Dedifferentiated amniotic fluid mesenchymal stem cell (primary cell): ENCODE measurements at regions not wholly inside any gene's neighbourhood (a gene's known extent, or its start where the extent isn't known, plus 50 kb on each side); places are given as distances from the start of the nearest gene placed in this dataset.
"Not testable (repeated sequence)": the region's sequence is repeated elsewhere in the genome, so short reads cannot be mapped to it uniquely, and the experiment has no call there.

Experiments used
- DNase-seq: peaks from one replicate; pipeline ENCODE4 v3.0.0-alpha.2; 2016; ENCODE audit errors: extremely low spot score

DNA sequence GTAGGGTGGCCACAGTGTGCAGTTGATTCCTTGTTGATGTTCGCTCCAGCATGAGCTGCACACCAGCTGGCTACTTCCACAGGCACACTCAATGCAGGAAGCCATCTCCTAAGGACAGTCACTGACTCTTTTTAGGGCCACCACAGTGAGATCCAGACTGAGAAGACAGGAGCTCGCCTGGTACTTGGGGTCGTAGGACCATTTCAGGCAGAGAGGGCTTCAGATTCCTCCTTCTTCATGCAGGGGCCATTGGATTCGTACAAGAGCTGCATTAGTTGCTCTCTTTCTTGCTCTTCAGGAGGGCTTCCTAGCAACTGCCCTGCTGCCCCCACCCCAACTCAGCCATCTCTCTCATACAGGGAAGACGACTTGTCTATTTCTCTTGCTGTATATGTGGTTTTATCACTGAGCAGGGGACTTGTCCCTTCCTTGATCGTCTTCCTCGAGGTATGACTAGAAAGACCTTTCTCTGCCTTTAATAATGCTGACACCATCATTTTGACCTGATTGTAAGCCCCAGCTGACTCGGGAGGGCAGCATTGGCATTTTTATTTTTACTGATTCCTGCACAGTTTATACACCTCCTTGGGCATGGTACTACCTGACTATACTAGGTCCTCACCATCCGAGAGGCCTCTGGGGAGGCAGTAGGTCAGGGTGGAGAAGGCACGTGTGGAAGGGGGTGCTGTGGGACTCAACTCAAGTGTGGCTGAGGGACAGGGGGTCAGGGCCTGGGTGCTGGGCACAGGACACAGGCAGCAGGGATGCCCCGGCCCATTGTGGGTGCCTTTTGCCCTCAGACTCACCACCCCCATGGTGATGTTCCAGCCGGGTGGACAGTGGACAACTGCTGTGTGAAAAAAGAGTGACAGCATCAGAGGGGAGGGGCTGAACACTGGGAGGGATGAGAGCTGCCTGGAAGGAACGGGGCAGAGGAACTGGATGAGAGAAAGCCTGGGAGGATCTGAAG, 136.7 kb upstream of the ZNF746 start:
- no peak for DNase-seq

DNA sequence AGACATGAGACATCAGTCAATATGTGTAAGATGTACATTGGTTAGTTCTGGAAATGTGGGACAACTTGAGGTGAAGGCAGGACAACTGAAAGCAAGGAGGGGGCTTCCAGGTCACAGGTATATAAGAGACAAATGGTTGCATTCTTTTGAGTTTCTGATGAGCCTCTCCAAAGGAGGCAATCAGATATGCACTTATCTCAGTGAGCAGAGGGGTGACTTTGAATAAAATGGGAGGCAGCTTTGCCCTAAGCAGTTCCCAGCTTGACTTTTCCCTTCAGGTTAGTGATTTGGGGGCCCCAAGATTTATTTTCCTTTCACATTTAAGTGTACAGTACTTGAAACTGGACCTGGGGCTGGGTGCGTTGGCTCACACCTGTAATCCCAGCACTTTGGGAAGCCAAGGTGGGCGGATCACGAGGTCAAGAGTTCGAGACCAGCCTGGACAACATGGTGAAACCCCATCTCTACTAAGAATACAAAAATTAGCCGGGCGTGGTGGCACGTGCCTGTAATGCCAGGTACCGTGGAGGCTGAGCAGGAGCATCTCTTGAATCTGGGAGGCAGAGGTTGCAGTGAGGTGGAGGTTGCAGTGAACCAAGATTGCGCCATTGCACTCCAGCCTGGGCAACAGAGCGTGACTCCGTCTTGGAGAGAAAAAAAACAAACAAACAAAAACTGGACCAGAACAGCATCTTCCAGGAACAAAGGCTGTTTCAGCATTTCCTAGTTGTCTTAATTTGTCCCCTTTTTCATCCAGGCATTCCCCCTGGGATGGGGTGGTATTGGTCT, 130.9 kb upstream of the ZNF746 start:
- not testable (repeated sequence) for DNase-seq

GRCh38 chr7:149627911-149628310, 130.3 kb upstream of the ZNF746 start:
- DNase-seq, result no peak

DNA sequence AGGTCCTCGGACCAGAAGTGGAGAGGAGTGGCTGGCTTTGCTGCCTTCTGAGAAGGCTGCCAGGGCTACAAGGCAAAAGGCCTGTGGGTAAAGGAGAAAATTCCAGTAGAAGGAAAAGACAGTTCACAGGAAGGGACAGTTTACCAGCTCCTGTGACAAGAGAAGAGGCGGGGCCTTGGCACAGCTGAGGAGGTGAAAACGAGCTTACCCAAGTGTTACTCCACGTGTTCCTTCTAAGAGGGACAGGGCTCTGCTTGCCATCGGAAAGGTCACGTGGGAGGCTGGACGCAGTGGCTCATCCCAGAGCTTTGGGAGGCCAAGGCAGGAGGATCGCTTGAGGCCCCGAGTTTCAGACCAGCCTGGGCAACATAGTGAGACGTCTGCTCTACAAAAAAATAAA, 129.4 kb upstream of the ZNF746 start:
- no peak for DNase-seq

GRCh38 chr7:149625947-149626392, 128.4 kb upstream of the ZNF746 start:
- DNase-seq, result no peak

- no peak for DNase-seq
Measured at GRCh38 chr7:149625340-149625946, 127.8 kb upstream of the ZNF746 start.

GRCh38 chr7:149624419-149625339, 127.1 kb upstream of the ZNF746 start:
- peak; percentile 89 for DNase-seq

DNA sequence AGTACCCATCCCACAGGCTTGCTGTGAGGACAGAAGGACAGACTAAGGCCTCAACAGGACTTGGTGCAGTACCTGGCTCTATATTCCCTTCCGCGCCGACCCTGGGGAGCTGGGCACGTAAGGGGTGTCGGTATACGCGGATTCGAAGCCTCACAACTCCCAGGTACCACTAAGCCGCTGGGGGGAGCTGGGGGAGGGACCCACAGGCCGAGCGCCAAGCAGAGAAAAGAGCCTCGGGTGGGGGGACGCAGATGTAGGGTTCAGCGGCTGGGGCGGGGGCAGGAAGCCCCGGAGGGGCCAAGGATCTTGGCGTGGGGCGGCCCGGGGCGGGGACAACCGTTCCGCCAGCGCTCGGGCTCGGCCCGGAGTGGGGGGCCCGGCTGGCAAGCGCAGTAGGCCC, 126.4 kb upstream of the ZNF746 start:
- DNase-seq, result no peak

- DNase-seq, result peak; percentile 31
Measured at GRCh38 chr7:149623262-149623997, 125.8 kb upstream of the ZNF746 start.

DNA sequence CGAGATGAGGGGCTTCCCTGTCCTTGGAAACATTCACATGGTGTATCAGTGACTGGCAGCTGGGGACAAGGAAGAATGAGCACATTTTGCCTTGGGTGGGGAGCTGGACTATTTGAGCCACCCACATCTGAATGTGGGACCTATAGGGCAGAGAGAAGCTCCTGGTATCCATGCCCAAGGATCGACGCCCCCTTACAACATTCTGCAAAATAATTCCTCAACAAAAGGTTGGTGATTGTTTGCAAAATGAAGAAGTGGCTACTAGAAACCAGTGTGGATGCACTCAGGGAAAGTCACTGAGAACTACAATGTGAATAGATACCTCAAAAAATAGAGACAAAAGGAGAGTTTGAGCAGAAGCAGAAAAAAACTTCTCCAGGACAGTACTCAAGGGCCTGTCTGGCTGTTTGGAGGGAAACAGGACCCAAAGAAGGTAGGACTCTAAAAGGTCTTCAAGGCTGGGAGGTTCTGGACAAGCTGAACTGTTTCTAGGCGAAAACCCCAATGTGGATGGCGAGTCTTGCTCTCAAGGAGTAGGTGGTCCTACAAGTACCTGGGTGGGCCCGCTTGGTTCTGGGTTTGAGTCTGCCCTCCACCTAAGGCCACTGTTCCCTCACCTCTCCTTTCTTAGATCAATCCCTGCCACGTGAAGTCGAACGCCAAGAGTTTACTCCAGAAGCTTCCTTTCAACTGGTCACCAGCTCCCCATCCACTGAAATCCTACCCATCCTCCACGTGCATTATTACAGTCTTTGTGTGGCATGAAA, 125.0 kb upstream of the ZNF746 start:
- no peak for DNase-seq

DNA sequence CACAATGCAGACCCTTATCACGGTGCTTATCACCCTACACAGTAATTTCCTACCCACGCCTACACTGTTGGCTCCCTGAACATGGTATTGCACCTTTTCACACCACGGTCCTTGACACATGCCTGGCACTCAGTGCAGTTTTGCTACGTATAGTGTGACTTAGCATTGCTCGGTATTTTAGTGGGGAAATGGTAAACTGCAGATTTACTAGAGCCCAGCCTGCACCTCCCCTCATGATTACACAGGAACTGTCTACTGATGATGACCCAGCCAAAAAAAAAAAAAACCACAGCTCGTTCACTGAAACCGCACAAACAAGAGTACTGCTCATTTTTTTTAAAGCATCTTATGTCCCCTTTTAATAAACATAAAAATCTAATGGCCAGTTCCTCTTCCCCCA, 124.2 kb upstream of the ZNF746 start:
- no peak for DNase-seq

- DNase-seq, result no peak
Measured at GRCh38 chr7:149620961-149621360, 123.4 kb upstream of the ZNF746 start.

DNA sequence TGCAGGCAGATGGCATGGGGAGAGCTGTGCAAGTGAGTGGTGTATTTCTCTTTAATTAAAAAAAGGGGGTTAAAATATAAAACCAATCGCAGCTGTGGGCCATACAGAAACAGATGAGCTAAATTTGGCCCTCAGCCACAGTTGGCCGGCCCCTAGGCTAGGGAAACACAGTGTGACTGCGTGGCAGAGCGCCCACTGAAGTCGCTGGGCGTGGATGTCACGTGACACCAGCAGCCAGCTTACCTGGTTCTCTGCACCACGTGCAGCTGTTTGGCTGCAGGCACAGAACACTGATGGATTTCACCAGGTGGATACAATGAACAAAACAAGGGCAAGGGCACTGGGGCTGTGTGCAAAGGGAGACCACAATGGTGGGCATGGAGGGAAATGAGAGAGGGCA, 119.3 kb upstream of the ZNF746 start:
- no peak for DNase-seq

DNA sequence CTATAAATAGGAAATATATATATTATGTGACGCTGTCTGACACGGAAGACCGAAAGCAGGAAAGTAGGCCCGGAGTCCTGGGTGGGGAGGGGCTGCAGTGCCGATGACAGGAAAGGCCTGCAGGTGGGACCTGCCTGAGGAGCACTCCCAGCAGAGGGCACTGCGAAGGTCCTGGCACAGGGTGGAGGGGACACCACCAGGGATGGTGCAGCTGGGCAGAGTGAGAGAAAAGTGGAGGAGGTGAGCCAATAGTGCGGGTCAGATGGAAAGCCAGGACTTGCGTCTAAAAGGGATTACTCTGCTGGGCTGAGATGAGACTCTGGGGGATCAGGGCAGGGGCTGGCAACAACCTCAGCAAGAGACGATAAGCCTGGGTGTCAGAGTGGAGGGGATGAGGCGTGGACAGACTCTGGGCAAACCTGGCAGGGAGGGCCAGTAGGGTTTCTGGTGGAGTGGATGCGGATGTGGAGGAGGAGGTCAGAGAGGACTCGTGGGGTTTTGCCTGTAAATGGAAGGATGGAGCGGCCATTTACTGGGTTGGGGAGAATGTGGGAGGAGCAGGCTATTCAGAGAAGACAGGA, 118.2 kb upstream of the ZNF746 start:
- no peak for DNase-seq

DNA sequence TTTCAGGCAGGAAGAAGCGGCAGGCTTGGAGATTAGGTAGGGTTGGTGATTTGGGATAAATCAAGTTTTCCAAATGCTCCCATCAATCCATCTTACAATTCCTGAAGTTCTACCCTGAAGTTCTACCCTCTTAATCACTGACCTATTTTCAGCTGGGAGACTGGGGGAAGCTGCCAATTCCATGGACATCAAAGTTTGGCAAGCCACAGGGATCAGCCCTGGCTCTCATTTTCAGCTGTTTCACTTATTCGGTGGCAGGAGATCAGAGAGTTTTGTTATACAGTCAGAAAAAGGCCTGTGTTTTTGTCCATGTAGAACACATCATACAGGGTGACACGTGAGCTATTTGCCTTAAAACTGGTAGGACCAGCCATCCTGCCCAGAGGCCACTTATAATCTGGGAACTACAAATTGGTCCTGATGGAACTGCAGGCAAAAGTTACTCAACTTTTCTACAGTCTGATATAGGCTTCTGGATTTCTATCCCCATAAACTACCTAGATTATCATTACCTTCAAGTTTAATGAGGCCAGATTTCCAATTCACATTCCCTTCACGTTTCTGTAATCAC, 112.9 kb upstream of the ZNF746 start:
- no peak for DNase-seq

DNA sequence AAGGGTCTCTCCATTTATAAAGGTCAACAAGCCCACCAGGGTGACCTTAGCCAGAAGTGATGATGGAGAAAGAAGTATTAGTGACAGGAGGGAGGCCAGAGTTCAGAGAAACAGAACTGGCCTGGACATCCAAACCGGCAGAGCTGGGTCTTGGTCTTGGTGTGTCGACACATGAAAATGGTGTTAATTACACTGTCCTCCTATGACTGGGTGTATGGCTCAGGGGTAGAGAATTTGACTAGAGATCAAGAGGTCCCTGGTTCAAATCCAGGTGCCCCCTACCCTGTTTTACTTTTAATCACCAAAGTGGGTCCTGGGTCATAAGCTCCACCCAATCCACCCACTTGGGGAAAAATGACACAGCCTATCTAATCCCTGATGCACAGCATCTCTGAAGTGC, 110.6 kb upstream of the ZNF746 start:
- DNase-seq, result no peak

DNA sequence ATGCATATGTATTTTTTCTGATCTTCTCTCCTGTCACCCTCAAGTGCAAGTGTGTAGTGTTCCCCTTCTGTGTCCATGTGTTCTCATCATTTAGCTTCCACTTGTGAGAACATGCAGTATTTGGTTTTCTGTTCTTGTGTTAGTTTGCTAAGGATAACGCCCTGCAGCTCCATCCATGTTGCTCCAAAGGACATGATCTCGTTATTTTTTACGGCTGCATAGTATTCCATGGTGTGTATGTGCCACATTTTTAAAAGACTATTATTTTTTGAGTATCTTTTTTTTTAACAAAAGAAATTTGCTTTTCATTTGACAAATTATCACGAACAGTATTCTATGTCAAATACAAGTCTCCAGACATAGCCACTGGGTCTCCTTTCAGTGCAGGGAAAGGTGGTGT, 110.1 kb upstream of the ZNF746 start:
- DNase-seq, result no peak

GRCh38 chr7:149606826-149607225, 109.2 kb upstream of the ZNF746 start:
- no peak for DNase-seq

DNA sequence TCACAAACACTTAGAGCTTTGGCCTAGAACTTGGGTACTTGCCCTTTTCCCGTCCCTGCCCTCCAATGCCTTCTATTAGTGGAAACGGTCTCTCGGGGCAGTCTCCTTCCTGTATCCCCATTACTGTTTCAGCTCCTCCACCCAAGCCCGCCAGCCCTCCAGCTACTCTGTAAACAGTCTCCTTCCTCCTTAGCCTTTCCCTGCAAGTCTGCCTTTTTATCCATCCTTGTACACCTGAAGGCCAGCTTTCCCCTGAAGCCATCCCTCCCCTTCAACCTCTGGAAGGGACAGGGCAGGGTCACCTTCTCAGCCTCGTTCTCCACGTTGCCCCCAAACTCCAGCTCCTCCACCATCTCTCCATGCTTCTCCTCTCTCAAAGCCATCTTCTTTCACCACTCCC, 108.1 kb upstream of the ZNF746 start:
- no peak for DNase-seq
